ENCODE measurements at regions not wholly inside any gene's neighbourhood (a gene's known extent, or its start where the extent isn't known, plus 50 kb on each side); places are given as distances from the start of the nearest gene placed in this dataset.

DNA sequence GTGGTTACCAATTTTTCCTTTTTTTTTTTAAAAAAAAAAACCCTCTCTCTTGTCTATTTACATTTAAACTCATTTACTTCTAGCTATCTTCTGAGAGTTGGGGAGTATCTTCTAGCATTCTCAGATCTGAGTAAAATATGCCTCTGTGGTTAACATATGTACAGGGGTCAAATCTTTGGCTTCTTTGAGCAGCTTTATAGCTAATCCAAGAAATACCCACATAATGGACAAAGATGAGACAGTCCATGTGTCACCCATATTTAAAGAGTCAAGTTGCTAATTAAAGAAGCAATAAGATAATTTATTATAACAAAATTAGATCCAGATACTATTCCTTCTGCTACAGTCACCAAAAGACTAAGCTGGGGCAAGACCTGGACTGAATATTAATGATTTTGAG is 139.0 kb upstream of the HNRNPA3 start:
- Histone ChIP-seq H3K4me3 (ENCODE audit: low read depth, low read length) (no peak overlapping the region), H3K27ac (ENCODE audit: low read depth, low read length) (no peak overlapping the region), H3K27me3 (ENCODE audit: control insufficient read depth, insufficient read depth, low read length) (no peaks in the 10 kb centered on the region), H3K36me3 (ENCODE audit: control insufficient read depth, insufficient read depth, low read length) (no peaks in the 10 kb centered on the region), H3K9me3 (ENCODE audit: control insufficient read depth, insufficient read depth, low read length) (no peaks in the 10 kb centered on the region), H3K4me1 (ENCODE audit: control insufficient read depth, insufficient read depth, low read length) (no peaks in the 10 kb centered on the region)
- DNase-seq (ENCODE audit: low read depth in 4 of 6, low spot score in 6 of 6), result no peak

- H3K27ac ChIP-seq (ENCODE audit: low read depth, low read length), result no peak overlapping the region
- WGBS (ENCODE audit: insufficient coverage), result 72% methylated on average over 3 of the region's 5 CpGs
- H3K36me3 ChIP-seq (ENCODE audit: control insufficient read depth, insufficient read depth, low read length), result no peaks in the 10 kb centered on the region
- H3K9me3 ChIP-seq (ENCODE audit: control insufficient read depth, insufficient read depth, low read length), result no peaks in the 10 kb centered on the region
- no peaks in the 10 kb centered on the region for H3K27me3 ChIP-seq (ENCODE audit: control insufficient read depth, insufficient read depth, low read length)
- no peaks in the 10 kb centered on the region for H3K4me1 ChIP-seq (ENCODE audit: control insufficient read depth, insufficient read depth, low read length)
- no peak for DNase-seq (ENCODE audit: low read depth in 4 of 6, low spot score in 6 of 6)
- no peak overlapping the region for H3K4me3 ChIP-seq (ENCODE audit: low read depth, low read length)
Measured at GRCh38 chr2:177074099-177074710, 138.4 kb upstream of the HNRNPA3 start.

DNA sequence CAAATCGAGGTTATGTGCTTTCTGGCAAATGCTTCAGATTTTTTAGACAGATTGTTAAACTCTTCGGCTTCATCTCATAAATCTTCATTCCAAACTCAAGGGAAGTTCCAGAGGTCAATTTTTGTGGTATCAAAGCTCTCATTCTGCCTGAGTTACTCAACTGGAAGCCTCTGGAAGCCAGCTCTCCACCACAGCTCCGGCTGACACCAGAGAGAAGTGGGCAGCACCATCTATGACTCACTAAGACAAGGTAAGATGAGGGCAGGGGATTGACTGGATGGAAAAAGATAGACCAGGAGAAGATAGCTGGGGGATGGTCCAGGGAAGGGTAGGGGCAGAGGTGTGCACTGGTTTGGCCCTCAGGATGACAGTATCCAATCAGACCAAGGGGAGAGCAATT is 137.3 kb upstream of the HNRNPA3 start:
- H3K4me3 ChIP-seq (ENCODE audit: low read depth, low read length), result no peak overlapping the region
- no peak for DNase-seq (ENCODE audit: low read depth in 4 of 6, low spot score in 6 of 6)
- H3K9me3 ChIP-seq (ENCODE audit: control insufficient read depth, insufficient read depth, low read length), result no peaks in the 10 kb centered on the region
- no peaks in the 10 kb centered on the region for H3K27me3 ChIP-seq (ENCODE audit: control insufficient read depth, insufficient read depth, low read length)
- H3K27ac ChIP-seq (ENCODE audit: low read depth, low read length), result no peak overlapping the region
- WGBS (ENCODE audit: insufficient coverage), result 50% methylated on average over 2 of the region's 3 CpGs
- H3K4me1 ChIP-seq (ENCODE audit: control insufficient read depth, insufficient read depth, low read length), result no peaks in the 10 kb centered on the region
- no peaks in the 10 kb centered on the region for H3K36me3 ChIP-seq (ENCODE audit: control insufficient read depth, insufficient read depth, low read length)

- Histone ChIP-seq H3K9me3 (ENCODE audit: control insufficient read depth, insufficient read depth, low read length) (no peaks in the 10 kb centered on the region), H3K4me1 (ENCODE audit: control insufficient read depth, insufficient read depth, low read length) (no peaks in the 10 kb centered on the region)
- WGBS (ENCODE audit: insufficient coverage), result 83% methylated on average over 1 of the region's 4 CpGs
Measured at GRCh38 chr2:177076636-177077179, 135.9 kb upstream of the HNRNPA3 start.

DNA sequence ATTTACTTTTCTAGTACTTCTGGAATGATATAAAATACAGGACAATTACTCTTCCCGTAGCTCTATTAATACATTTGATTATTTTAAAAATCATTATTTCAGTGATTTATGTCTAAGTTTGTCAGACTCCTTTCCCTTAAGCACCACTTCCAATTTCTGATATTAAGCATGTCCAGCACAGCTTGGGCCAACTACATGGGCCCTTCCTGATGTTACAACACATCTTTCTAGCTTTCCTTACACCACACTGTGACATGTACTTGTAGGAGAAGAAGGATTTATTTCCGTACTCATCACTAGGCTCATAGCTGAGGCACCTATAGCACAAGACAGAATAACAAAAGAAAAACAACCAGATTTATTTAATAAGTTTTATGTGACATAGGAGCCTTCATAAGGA is 134.8 kb upstream of the HNRNPA3 start:
- no peaks in the 10 kb centered on the region for H3K4me1 ChIP-seq (ENCODE audit: control insufficient read depth, insufficient read depth, low read length)
- no peak for DNase-seq (ENCODE audit: low read depth in 4 of 6, low spot score in 6 of 6)
- H3K27me3 ChIP-seq (ENCODE audit: control insufficient read depth, insufficient read depth, low read length), result no peaks in the 10 kb centered on the region
- H3K9me3 ChIP-seq (ENCODE audit: control insufficient read depth, insufficient read depth, low read length), result no peaks in the 10 kb centered on the region
- H3K36me3 ChIP-seq (ENCODE audit: control insufficient read depth, insufficient read depth, low read length), result no peaks in the 10 kb centered on the region
- H3K4me3 ChIP-seq (ENCODE audit: low read depth, low read length), result no peak overlapping the region
- no CpG with 5 or more reads among the region's 2 CpGs for WGBS (ENCODE audit: insufficient coverage)
- no peak overlapping the region for H3K27ac ChIP-seq (ENCODE audit: low read depth, low read length)

More at GRCh38 chr2:177076636-177077179, 135.9 kb upstream of the HNRNPA3 start:
- no peak for DNase-seq (ENCODE audit: low read depth in 4 of 6, low spot score in 6 of 6)
- no peaks in the 10 kb centered on the region for H3K36me3 ChIP-seq (ENCODE audit: control insufficient read depth, insufficient read depth, low read length)
- H3K27ac ChIP-seq (ENCODE audit: low read depth, low read length), result no peak overlapping the region
- no peaks in the 10 kb centered on the region for H3K27me3 ChIP-seq (ENCODE audit: control insufficient read depth, insufficient read depth, low read length)
- H3K4me3 ChIP-seq (ENCODE audit: low read depth, low read length), result no peak overlapping the region

DNA sequence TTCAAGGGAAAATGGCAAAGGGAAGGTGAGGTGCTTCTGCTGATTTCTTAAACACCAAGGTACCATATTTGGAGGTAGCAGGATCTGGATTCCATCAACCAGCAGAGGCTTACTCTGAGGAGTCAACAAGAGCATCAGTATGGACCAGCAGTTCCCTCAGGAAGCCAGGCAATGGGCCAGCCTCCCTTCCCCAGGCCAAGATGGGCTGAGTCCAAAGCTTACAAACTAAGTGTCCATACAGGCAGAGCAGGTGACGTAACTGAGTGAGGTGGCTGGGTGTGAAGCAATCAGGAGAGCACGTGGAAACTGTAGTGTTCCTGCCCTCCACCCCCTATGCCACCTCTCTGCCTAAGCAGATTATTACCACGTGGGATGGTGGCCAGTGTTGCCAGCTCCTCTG is 134.2 kb upstream of the HNRNPA3 start:
- peak in 1 of 6 donors; percentile 50 for DNase-seq (ENCODE audit: low read depth in 4 of 6, low spot score in 6 of 6)
- no peaks in the 10 kb centered on the region for H3K27me3 ChIP-seq (ENCODE audit: control insufficient read depth, insufficient read depth, low read length)
- no peaks in the 10 kb centered on the region for H3K9me3 ChIP-seq (ENCODE audit: control insufficient read depth, insufficient read depth, low read length)
- H3K36me3 ChIP-seq (ENCODE audit: control insufficient read depth, insufficient read depth, low read length), result no peaks in the 10 kb centered on the region
- H3K4me1 ChIP-seq (ENCODE audit: control insufficient read depth, insufficient read depth, low read length), result no peaks in the 10 kb centered on the region
- no peak overlapping the region for H3K27ac ChIP-seq (ENCODE audit: low read depth, low read length)
- WGBS (ENCODE audit: insufficient coverage), result no CpG with 5 or more reads among the region's 3 CpGs
- no peak overlapping the region for H3K4me3 ChIP-seq (ENCODE audit: low read depth, low read length)

GRCh38 chr2:177078855-177079254 is 133.7 kb upstream of the HNRNPA3 start:
- DNase-seq (ENCODE audit: low read depth in 4 of 6, low spot score in 6 of 6), result no peak
- Histone ChIP-seq H3K36me3 (ENCODE audit: control insufficient read depth, insufficient read depth, low read length) (no peaks in the 10 kb centered on the region), H3K4me3 (ENCODE audit: low read depth, low read length) (no peak overlapping the region), H3K27ac (ENCODE audit: low read depth, low read length) (no peak overlapping the region), H3K9me3 (ENCODE audit: control insufficient read depth, insufficient read depth, low read length) (no peaks in the 10 kb centered on the region), H3K4me1 (ENCODE audit: control insufficient read depth, insufficient read depth, low read length) (no peaks in the 10 kb centered on the region), H3K27me3 (ENCODE audit: control insufficient read depth, insufficient read depth, low read length) (no peaks in the 10 kb centered on the region)
- 89% methylated on average over 1 of the region's 3 CpGs for WGBS (ENCODE audit: insufficient coverage)

DNA sequence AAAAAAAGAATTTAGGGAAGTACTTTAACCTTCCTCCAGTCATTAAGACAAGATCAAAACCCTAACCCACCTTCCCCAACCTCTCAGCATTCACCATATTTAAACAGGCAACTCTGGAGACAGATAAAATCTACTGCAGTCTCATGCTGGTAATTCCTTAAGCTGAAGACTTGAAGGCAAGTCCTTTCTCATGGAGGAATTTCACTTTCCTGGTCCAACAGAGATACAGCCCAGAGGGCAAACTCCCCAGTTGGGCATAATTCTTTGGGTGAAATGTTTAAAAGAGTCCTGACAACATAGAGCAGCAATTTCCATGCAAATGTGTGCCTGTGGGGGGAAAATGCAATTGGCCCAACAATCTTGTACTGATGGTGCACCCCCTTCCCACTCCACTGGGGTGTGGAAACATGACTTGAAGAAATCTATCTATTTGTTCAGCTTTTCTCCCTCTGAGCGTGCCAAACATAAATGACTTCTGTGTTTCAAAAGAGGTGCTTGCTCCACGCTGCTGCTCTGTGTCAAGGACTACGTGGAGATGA is 131.8 kb upstream of the HNRNPA3 start:
- Histone ChIP-seq H3K4me3 (ENCODE audit: low read depth, low read length) (no peak overlapping the region), H3K27me3 (ENCODE audit: control insufficient read depth, insufficient read depth, low read length) (no peaks in the 10 kb centered on the region), H3K36me3 (ENCODE audit: control insufficient read depth, insufficient read depth, low read length) (no peaks in the 10 kb centered on the region), H3K27ac (ENCODE audit: low read depth, low read length) (no peak overlapping the region), H3K9me3 (ENCODE audit: control insufficient read depth, insufficient read depth, low read length) (no peaks in the 10 kb centered on the region), H3K4me1 (ENCODE audit: control insufficient read depth, insufficient read depth, low read length) (no peaks in the 10 kb centered on the region)
- WGBS (ENCODE audit: insufficient coverage), result 56% methylated on average over 2 of the region's 3 CpGs
- peak in 1 of 6 donors; percentile 18 for DNase-seq (ENCODE audit: low read depth in 4 of 6, low spot score in 6 of 6)

DNA sequence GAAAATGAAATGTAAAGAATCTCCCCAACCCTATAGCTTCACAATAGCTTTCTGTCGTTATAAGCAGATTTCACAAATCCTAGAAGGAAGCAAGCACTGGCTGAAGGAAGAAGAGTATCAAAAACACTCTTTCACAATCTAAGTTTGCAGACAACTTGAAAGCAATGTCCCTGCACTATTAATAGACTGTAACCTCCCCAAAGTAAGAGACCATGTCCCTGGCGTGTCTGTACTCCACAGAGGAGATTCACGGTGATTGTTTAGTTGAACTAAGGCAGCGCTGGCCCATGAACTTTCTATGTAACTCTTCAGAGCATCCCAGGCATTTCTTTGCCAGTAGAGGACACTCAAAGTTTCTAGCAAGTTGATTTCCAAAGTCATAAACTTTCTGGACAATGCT is 128.0 kb upstream of the HNRNPA3 start:
- no peak overlapping the region for H3K27ac ChIP-seq (ENCODE audit: low read depth, low read length)
- no peaks in the 10 kb centered on the region for H3K27me3 ChIP-seq (ENCODE audit: control insufficient read depth, insufficient read depth, low read length)
- no peaks in the 10 kb centered on the region for H3K36me3 ChIP-seq (ENCODE audit: control insufficient read depth, insufficient read depth, low read length)
- H3K9me3 ChIP-seq (ENCODE audit: control insufficient read depth, insufficient read depth, low read length), result no peaks in the 10 kb centered on the region
- no peaks in the 10 kb centered on the region for H3K4me1 ChIP-seq (ENCODE audit: control insufficient read depth, insufficient read depth, low read length)
- DNase-seq (ENCODE audit: low read depth in 4 of 6, low spot score in 6 of 6), result no peak
- WGBS (ENCODE audit: insufficient coverage), result 81% methylated on average over 4 of the region's 4 CpGs
- no peak overlapping the region for H3K4me3 ChIP-seq (ENCODE audit: low read depth, low read length)

DNA sequence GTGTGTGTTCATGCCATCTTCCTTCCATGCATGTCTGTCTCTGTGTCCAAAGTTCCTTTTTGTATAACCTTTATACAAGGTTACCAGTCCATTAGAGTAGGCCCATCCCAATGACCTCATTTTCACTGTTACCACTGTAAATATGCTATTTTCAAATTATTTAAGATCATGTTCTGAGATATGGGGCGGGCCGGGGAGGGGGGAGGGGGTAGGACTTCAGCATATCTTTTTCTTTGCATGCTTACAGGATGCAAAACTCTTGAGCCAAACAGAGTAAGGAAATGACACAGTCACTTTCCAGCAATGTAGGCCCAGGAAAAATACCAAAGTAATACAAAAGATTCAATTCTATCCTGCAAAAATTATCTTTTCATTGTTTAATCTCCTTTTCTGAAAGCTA is 124.1 kb upstream of the HNRNPA3 start:
- Histone ChIP-seq H3K27me3 (ENCODE audit: control insufficient read depth, insufficient read depth, low read length) (no peaks in the 10 kb centered on the region), H3K9me3 (ENCODE audit: control insufficient read depth, insufficient read depth, low read length) (no peaks in the 10 kb centered on the region), H3K4me3 (ENCODE audit: low read depth, low read length) (no peak overlapping the region), H3K36me3 (ENCODE audit: control insufficient read depth, insufficient read depth, low read length) (no peaks in the 10 kb centered on the region), H3K4me1 (ENCODE audit: control insufficient read depth, insufficient read depth, low read length) (no peaks in the 10 kb centered on the region), H3K27ac (ENCODE audit: low read depth, low read length) (no peak overlapping the region)
- no CpG with 5 or more reads among the region's 2 CpGs for WGBS (ENCODE audit: insufficient coverage)
- no peak for DNase-seq (ENCODE audit: low read depth in 4 of 6, low spot score in 6 of 6)
